Stomach (tissue), 8 donors: ENCODE measurements at regions not wholly inside any gene's neighbourhood (a gene's known extent, or its start where the extent isn't known, plus 50 kb on each side); places are given as distances from the start of the nearest gene placed in this dataset.

Source experiments
- DNase-seq, 2 donors: peaks; one replicate each; pipeline versions ENCODE4 v3.0.0 to v3.0.0-alpha.2; 2013 to 2019
- H3K27ac ChIP-seq, 5 donors: fragments of 200-600 bp in 4 of 5; sonication (generic) in 4 of 5; one replicate each; pipeline ENCODE4 v1.5.1; 2013 to 2019; ENCODE audit warnings: mild to moderate bottlenecking in 1 of 5, moderate library complexity in 1 of 5
- H3K27me3 ChIP-seq, 3 donors: fragments of 200-600 bp; sonication (generic); one replicate each; pipeline ENCODE4 v1.5.1; 2017 to 2019; ENCODE audit warnings: mixed run types in 1 of 3
- H3K36me3 ChIP-seq, 4 donors: fragments of 200-600 bp; sonication (generic); 1 replicate in 3 of 4; 2 replicates in 1 of 4; pipeline ENCODE4 v1.5.1; 2016 to 2019
- H3K4me1 ChIP-seq, 4 donors: fragments of 200-600 bp; sonication (generic); one replicate each; pipeline ENCODE4 v1.5.1; 2016 to 2019
- H3K4me3 ChIP-seq, 4 donors: fragments of 200-600 bp; sonication (generic) in 3 of 4; one replicate each; pipeline ENCODE4 v1.5.1; 2016 to 2019; ENCODE audit warnings: mild to moderate bottlenecking in 1 of 4
- H3K9me3 ChIP-seq, 4 donors: fragments of 200-600 bp; sonication (generic); one replicate each; pipeline ENCODE4 v1.5.1; 2016 to 2019
- CTCF ChIP-seq, 7 experiments: fragments of 450-650 bp in 4 of 7; fragments of 200-600 bp in 3 of 7; sonication (generic) in 3 of 7; IDR thresholded peaks; one replicate each; pipeline ENCODE4 v1.5.1; 2016 to 2019; ENCODE audit warnings: antibody characterized with exemption in 7 of 7, control low read depth in 2 of 7, mild to moderate bottlenecking in 1 of 7
- EP300 ChIP-seq: sonication (generic); formaldehyde crosslinking; IDR thresholded peaks from one replicate; pipeline ENCODE4 v1.6.1; 2017; ENCODE audit warnings: antibody characterized with exemption
- POLR2A ChIP-seq, 4 donors: fragments of 450-650 bp; IDR thresholded peaks; one replicate each; pipeline ENCODE4 v1.6.1; 2016; ENCODE audit warnings: antibody characterized with exemption in 4 of 4, control low read depth in 2 of 4, mild to moderate bottlenecking in 1 of 4, moderate library complexity in 1 of 4
- POLR2AphosphoS5 ChIP-seq, 3 donors: sonication (generic); formaldehyde crosslinking; IDR thresholded peaks; one replicate each; pipeline ENCODE4 v1.6.1; 2016; ENCODE audit warnings: antibody characterized with exemption in 3 of 3
- WGBS, 5 donors: extraction: QIAGEN DNeasy Blood & Tissue Kit in 3 of 5; methylation state at CpG; one replicate each; pipeline versions ENCODE4 v1.1.5 to v1.1.7; 2013 to 2018; 5-methylcytosine and 5-hydroxymethylcytosine counted together
- intact Hi-C: fragments of 100-400 bp; cut with DNase I; formaldehyde crosslinking; loops from one replicate; pipeline ENCODE4 v1.15.1; 2023; ENCODE audit warnings: low total_unique reads
- donor health status: healthy with polysubstance abuse.
- donor health status: Bipolar disorder and iron deficiency.
- donor health status: healthy.

GRCh38 chr19:30163663-30164062 lies 208.5 kb upstream of the ZNF536 start:
- Histone ChIP-seq H3K27me3 (peaks cover 0 to 12% (median 0%) of the 10 kb centered on the region in 3 donors), H3K9me3 (peaks cover 0 to 6% (median 2%) of the 10 kb centered on the region in 4 donors), H3K36me3 (no peaks in the 10 kb centered on the region), H3K4me1 (no peaks in the 10 kb centered on the region), H3K27ac (no peak overlapping the region), H3K4me3 (no peak overlapping the region)
- WGBS, 5 donors = 75 to 87% (median 80%) methylated on average over 6 to 7 of the region's 7 CpGs
- intact Hi-C loops = no loop called here
- no peak for TF ChIP-seq CTCF (IDR thresholded peaks at IDR 0.05)
- TF ChIP-seq POLR2A (IDR thresholded peaks at IDR 0.05) = no peak
- no peak for TF ChIP-seq POLR2AphosphoS5 (IDR thresholded peaks at IDR 0.05)
- no peak for TF ChIP-seq EP300
- DNase-seq = no peak

GRCh38 chr19:30165228-30165813 lies 206.9 kb upstream of the ZNF536 start:
- Histone ChIP-seq H3K27me3 (peaks cover 0 to 17% (median 0%) of the 10 kb centered on the region in 3 donors), H3K9me3 (no peaks in the 10 kb centered on the region), H3K4me1 (no peaks in the 10 kb centered on the region), H3K4me3 (no peak overlapping the region), H3K27ac (no peak overlapping the region), H3K36me3 (no peaks in the 10 kb centered on the region)
- no peak for TF ChIP-seq EP300
- TF ChIP-seq CTCF (IDR thresholded peaks at IDR 0.05) = no peak
- no peak for TF ChIP-seq POLR2AphosphoS5 (IDR thresholded peaks at IDR 0.05)
- no peak for TF ChIP-seq POLR2A (IDR thresholded peaks at IDR 0.05)
- intact Hi-C loops = no loop called here
- 80 to 90% (median 89%) methylated on average over 7 to 10 of the region's 10 CpGs for WGBS, 5 donors
- no peak for DNase-seq

GRCh38 chr19:30167206-30167868 lies 204.8 kb upstream of the ZNF536 start:
- Histone ChIP-seq H3K4me1 (no peaks in the 10 kb centered on the region), H3K27ac (no peak overlapping the region), H3K27me3 (peaks cover 0 to 11% (median 0%) of the 10 kb centered on the region in 3 donors), H3K4me3 (no peak overlapping the region), H3K36me3 (no peaks in the 10 kb centered on the region), H3K9me3 (no peaks in the 10 kb centered on the region)
- intact Hi-C loops = no loop called here
- no peak for DNase-seq
- TF ChIP-seq POLR2A (IDR thresholded peaks at IDR 0.05) = no peak
- TF ChIP-seq POLR2AphosphoS5 (IDR thresholded peaks at IDR 0.05) = no peak
- no peak for TF ChIP-seq CTCF (IDR thresholded peaks at IDR 0.05)
- TF ChIP-seq EP300 = no peak
- 78 to 85% (median 83%) methylated on average over 14 of the region's 14 CpGs for WGBS, 5 donors

- intact Hi-C loops = no loop called here
- WGBS, 5 donors = 86 to 91% (median 90%) methylated on average over 13 of the region's 13 CpGs
These were observed 204.1 kb upstream of the ZNF536 start for GRCh38 chr19:30167976-30168635.

More at GRCh38 chr19:30167976-30168635, 204.1 kb upstream of the ZNF536 start:
- Histone ChIP-seq H3K27ac (no peak overlapping the region), H3K4me3 (no peak overlapping the region), H3K4me1 (no peaks in the 10 kb centered on the region), H3K27me3 (peaks cover 0 to 11% (median 0%) of the 10 kb centered on the region in 3 donors), H3K9me3 (no peaks in the 10 kb centered on the region), H3K36me3 (no peaks in the 10 kb centered on the region)
- DNase-seq = no peak
- no peak for TF ChIP-seq POLR2A (IDR thresholded peaks at IDR 0.05)
- no peak for TF ChIP-seq CTCF (IDR thresholded peaks at IDR 0.05)
- TF ChIP-seq POLR2AphosphoS5 (IDR thresholded peaks at IDR 0.05) = no peak
- TF ChIP-seq EP300 = no peak
